A172 (cell line): ENCODE measurements at regions not wholly inside any gene's neighbourhood (a gene's known extent, or its start where the extent isn't known, plus 50 kb on each side); places are given as distances from the start of the nearest gene placed in this dataset.
"Not testable (repeated sequence)": the region's sequence is repeated elsewhere in the genome, so short reads cannot be mapped to it uniquely, and the experiment has no call there.

ENCODE experiments used
- DNase-seq: peaks from one replicate; pipeline ENCODE4 v3.0.0-alpha.2; 2015; ENCODE audit warnings: low spot score

- DNase-seq = no peak
These were observed 521.6 kb downstream of the EPHA3 start for GRCh38 chr3:89628856-89629670.

DNA sequence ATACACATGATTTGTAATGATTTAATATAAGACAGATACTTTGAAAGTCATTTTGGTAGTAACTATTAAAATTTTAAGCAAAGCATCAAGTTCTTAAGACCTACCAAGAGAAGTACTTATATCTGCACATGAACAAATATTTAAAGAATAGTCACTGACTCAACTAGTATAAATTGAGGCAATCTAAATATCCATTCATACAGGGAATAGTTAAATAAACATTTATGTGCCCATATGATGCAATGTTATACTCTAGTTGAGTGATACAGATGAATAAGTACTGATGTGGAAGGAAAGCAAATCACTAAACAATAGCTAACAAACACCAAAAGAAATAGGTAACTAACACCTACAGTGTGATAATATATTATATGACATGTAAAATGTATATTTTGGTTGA lies 527.7 kb downstream of the EPHA3 start:
- no peak for DNase-seq

DNA sequence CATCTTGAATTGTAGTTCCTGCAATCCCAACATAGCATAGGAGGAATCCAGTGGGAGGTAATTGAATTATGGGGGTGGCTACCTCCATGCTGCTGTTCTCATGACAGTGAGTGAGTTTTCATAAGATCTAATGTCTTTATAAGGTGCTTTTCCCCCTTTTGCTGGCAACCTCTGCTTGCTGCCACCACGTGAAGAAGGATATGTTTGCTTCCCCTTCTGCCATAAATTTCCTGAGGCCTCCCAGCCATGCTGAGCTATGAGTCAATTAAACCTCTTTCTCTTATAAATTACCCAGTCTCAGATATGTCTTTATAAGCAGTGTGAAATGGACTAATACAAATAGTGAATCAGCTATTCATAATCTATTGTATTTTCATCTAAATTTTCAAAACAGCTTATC lies 537.3 kb downstream of the EPHA3 start:
- DNase-seq = no peak

DNA sequence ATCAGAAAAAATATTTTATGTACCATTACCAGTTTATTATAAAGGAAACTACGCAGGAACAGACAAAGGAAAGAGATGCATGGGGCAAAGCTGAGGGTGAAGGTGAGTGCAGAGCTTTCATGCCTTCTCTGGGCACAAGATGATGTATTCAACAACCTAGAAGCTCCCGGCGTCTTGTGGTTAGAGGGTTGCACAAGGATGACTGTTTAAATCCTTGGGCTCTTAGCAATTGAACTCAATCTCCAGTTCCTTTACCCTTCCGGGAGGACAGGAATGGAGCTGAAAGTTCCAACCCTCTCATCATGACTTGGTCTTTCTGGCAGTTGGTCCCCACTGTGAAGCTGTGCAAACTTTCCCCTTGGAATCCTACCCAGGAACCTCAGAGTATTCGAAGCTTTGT lies 542.0 kb downstream of the EPHA3 start:
- no peak for DNase-seq

DNA sequence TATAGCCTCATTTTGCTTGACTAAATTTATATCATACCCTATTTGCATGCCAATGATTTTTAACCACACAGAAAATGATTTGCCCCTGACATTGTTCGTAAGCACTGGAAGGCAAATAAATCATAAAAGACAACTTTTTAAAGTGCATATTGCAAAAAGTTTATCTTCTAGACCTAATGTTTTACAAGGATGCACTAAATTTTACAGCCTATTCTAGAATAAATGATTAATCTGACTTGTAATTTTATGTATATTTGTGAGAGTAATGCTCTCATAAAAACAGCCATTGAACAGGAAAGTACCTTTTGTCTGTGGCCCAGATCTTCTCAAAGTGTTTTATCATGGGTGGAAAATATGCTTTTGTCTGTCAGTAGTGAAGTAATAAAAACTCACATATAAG lies 546.6 kb downstream of the EPHA3 start:
- DNase-seq = no peak

- no peak for DNase-seq
These were observed 549.0 kb downstream of the EPHA3 start for GRCh38 chr3:89656388-89656787.

DNA sequence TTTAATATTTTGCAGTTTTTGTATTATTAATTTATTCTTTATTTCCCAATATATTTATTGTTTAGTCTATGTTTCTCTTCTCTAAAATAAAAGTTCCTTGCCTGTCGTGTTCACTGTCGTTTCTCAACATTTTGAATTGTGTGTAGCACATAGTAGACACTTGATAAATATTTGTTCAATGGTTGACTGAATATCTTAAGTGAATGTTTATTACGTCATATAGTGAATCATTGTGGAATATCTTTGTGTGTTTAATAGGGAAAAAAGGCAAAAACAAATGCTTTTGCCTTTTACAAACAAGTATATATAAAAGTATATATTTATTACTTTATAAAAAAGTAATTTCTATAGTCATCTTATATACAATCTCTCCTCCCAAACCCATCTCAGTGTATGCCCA lies 572.3 kb downstream of the EPHA3 start:
- DNase-seq = no peak

GRCh38 chr3:89682556-89682955 lies 575.1 kb downstream of the EPHA3 start:
- DNase-seq = no peak

- no peak for DNase-seq
These were observed 578.3 kb downstream of the EPHA3 start for GRCh38 chr3:89685731-89686130.

DNA sequence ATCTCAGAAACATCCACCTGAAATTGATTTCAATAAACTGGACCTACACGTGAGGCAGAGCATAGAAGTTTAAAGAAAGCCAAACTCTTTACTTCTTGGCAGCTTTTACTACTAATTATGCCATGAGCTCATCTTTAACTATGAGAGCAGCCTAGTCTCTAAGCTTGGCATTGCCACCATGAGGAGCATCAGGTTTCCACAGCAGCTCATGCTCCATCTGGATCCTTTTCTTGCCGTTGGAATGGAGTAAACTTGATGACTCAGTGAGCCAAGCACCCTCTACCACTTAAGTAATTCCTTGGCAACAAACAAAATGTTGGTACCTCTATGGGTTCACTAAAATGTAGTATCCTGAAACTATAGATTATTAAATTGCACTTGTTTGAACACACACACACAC lies 583.2 kb downstream of the EPHA3 start:
- DNase-seq = no peak

GRCh38 chr3:89692601-89693000 lies 585.2 kb downstream of the EPHA3 start:
- no peak for DNase-seq

- no peak for DNase-seq
These were observed 590.0 kb downstream of the EPHA3 start for GRCh38 chr3:89697321-89697916.

DNA sequence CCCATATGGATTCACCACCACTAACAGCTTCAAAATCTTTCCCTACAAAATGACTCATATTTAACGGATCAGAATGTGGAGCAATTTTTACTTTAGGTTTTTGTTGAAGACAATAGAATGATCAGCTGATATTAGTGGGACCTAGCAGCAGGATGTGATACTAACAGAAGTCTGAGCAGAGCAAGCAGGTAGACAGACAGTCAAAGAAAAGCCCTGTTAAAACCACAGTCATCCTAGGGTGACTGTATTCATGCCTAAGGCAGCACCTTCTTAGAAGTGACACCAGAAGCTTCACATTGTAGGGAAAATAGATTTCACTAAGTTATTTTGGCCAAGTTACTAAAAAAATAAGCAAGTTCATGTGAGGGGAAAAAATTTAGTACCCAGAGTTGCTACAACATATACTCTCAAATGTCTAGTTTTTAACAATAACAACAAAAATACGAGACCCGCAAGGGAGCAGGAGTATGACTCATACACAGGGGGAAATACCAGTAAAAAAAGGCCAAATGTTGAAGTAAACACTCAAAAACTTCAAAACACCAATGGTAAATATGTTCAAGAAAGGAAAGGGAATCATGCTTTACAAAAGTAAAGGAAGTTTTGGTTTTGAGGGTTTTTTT lies 590.9 kb downstream of the EPHA3 start:
- no peak for DNase-seq

- DNase-seq = no peak
These were observed 591.8 kb downstream of the EPHA3 start for GRCh38 chr3:89699229-89699628.

GRCh38 chr3:89699771-89700170 lies 592.4 kb downstream of the EPHA3 start:
- DNase-seq = no peak

DNA sequence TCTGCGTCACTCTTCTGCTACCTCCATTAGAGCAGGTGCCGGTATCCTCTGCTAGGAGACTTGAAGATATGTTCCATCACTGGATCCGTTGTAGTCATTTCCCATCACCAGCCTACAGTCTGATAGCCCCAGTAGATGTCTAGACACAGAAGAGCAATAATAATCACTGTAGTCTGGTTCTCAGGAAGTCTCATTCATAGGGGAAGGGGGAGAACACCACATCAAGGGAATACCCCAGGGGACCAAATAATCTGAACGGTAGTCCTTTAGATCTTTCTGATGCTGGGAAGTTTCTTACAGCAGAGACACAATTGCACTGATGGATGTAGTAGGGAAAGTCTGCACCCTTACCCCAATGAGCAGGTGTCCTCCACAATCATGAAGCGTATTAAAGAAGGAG lies 595.0 kb downstream of the EPHA3 start:
- no peak for DNase-seq

- no peak for DNase-seq
These were observed 605.8 kb downstream of the EPHA3 start for GRCh38 chr3:89713196-89713595.

DNA sequence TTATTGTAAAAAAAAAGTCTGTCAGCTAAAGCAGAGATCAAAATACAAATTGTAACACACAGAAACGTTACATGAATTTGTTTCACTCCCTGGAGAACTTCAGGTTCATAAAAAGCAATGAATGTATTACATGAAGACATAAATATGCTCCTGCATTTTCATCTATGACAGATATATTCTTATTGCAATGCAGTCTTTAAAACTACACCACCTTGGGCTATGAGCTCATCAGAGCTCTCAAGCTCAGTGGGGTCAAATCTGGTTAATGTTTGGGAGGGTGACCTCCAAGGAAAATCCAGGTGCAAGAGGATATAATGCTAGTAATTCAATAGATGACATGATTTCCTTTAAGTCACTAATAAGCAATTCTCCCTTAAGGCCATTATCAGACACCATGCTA lies 606.8 kb downstream of the EPHA3 start:
- DNase-seq = no peak

DNA sequence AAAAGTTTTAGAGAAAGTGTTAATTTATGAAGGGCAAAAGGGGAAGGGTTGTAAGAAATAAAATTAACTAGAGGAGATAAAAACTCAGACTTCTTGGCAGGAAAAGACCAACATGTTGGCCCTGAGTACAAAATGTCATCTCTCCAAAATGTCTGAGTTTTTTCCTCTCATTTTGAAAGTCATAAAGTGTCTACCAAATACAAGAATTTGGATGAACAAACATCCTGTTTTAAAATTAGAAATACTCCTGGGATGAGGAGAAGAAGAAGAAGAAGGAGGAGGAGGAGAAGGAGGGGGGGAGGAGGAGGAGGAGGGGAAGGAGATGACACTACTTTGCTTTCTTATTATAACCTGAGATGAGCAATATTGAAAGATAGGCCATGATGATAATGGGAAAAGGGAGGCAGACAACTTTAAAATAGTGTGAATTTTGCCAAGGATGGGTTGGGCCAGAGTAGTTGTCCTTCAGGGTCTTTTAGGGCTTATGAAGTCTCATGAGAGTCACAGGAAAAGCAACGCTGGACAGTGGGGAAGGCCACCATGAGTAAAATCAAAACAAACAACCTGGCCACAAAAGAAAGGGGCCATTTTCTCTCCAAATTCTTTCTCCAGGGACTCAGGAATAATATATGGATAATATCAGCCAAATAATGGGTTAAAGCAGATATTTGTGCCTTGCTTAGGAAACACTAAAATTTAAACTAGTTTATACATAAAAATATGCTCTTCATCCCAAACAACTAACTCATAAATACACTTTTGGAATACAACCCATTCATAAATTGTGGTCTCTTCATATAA lies 632.9 kb downstream of the EPHA3 start:
- DNase-seq = no peak

GRCh38 chr3:89740881-89741177 lies 633.4 kb downstream of the EPHA3 start:
- DNase-seq = no peak

GRCh38 chr3:89742546-89742945 lies 635.1 kb downstream of the EPHA3 start:
- no peak for DNase-seq

DNA sequence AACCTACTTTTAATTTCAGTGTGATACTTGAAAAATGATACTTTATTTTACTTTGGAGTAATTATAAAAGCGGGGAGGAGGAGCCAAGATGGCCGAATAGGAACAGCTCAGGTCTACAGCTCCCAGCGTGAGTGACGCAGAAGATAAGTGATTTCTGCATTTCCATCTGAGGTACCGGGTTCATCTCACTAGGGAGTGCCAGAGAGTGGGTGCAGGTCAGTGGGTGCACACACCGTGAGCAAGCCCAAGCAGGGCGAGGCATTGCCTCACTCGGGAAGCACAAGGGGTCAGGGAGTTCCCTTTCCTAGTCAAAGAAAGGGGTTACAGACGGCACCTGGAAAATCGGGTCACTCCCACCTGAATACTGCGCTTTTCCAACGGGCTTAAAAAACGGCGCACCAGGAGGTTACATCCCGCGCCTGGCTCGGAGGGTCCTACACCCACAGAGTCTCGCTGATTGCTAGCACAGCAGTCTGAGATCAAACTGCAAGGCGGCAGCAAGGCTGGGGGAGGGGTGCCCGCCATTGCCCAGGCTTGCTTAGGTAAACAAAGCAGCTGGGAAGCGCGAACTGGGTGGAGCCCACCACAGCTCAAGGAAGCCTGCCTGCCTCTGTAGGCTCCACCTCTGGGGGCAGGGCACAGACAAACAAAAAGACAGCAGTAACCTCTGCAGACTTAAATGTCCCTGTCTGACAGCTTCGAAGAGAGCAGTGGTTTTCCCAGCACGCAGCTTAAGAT lies 640.3 kb downstream of the EPHA3 start:
- not testable (repeated sequence) for DNase-seq
